ENCODE measurements at regions not wholly inside any gene's neighbourhood (a gene's known extent, or its start where the extent isn't known, plus 50 kb on each side); places are given as distances from the start of the nearest gene placed in this dataset.

DNA sequence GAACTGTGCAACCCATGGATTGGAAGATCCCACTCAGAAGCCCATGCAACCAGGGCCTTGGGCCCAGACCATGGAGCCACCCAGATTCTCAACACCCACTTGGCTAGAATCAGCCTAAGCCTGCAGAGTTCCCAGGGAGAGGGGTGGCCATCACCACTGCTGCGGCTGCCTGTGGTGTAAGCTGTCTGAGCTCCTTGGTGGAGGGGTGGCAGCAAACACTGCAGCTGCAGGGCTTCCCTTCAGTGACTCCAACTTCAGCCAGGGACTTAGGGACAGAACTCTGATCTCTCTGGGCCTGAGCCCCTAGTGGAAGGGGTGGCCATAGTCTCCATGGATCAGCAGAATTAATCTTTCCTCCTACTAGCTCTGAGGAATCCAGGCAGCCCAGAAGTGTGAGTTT is 72.5 kb downstream of the RAD51AP2 start (continued):
- TF ChIP-seq ATF2 (IDR thresholded peaks at IDR 0.05; ENCODE audit: low read length) (no peak), SREBF2 (IDR thresholded peaks at IDR 0.05; ENCODE audit: low read length) (no peak), DPF2 (IDR thresholded peaks at IDR 0.05) (no peak), IKZF1 (conservative IDR thresholded peaks at IDR 0.05) (no peak), TAF1 (IDR thresholded peaks at IDR 0.05; ENCODE audit: borderline replicate concordance, low read depth, low read length) (no peak), SUPT20H (IDR thresholded peaks at IDR 0.05; ENCODE audit: borderline replicate concordance, control insufficient read depth, low read depth, low read length) (no peak), SUZ12 (IDR thresholded peaks at IDR 0.05; ENCODE audit: unreplicated experiment) (no peak)
- TF ChIP-seq, protein P1, sequence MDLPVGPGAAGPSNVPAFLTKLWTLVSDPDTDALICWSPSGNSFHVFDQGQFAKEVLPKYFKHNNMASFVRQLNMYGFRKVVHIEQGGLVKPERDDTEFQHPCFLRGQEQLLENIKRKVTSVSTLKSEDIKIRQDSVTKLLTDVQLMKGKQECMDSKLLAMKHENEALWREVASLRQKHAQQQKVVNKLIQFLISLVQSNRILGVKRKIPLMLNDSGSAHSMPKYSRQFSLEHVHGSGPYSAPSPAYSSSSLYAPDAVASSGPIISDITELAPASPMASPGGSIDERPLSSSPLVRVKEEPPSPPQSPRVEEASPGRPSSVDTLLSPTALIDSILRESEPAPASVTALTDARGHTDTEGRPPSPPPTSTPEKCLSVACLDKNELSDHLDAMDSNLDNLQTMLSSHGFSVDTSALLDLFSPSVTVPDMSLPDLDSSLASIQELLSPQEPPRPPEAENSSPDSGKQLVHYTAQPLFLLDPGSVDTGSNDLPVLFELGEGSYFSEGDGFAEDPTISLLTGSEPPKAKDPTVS (IDR thresholded peaks at IDR 0.05; ENCODE audit: low read depth, low read length), result no peak

- no peak overlapping the region for H3K27ac ChIP-seq (ENCODE audit: control insufficient read depth, insufficient read depth)
- POLR2A ChIA-PET, result interaction anchor here (1.1 kb wide), 1 partner anchor 618 kb away, joined by 4 read pairs; no protein-coding TSS in a partner anchor
- ATAC-seq, result no peak
- no peak overlapping the region for H3K9ac ChIP-seq (ENCODE audit: control insufficient read depth, insufficient read depth, low read length)
- SMC1A ChIA-PET (ENCODE audit: uncharacterized antibody, unreplicated experiment), result no interaction called here
- no peaks in the 10 kb centered on the region for H3K79me2 ChIP-seq (ENCODE audit: control insufficient read depth, insufficient read depth, low read length)
- H4K20me1 ChIP-seq (ENCODE audit: control insufficient read depth, insufficient read depth), result no peaks in the 10 kb centered on the region
- H3K36me3 ChIP-seq (ENCODE audit: control insufficient read depth in 2 of 2, insufficient read depth in 2 of 2, low read length in 1 of 2), result no peaks in the 10 kb centered on the region
- in situ Hi-C loops (cut with MboI) (no loop called here), intact Hi-C loops (cut with micrococcal nuclease; ENCODE audit: unreplicated experiment) (no loop called here)
- RAD21 ChIA-PET (ENCODE audit: unreplicated experiment), result no interaction called here
- 0% methylated on average over 2 of the region's 2 CpGs for WGBS (ENCODE audit: insufficient coverage, insufficient replicate concordance, low lambda C conversion rate, missing lambda C conversion rate)
- no peak overlapping the region for H3K4me2 ChIP-seq (ENCODE audit: control insufficient read depth, insufficient read depth)
- H2AFZ ChIP-seq (ENCODE audit: control insufficient read depth, low read depth, low read length), result no peak overlapping the region
- no peaks in the 10 kb centered on the region for H3K9me3 ChIP-seq (replicated peaks; ENCODE audit: control insufficient read depth, insufficient read depth, low read length)
- CTCF ChIA-PET, result no interaction called here
- no peak for TF ChIP-seq NFYA (IDR thresholded peaks at IDR 0.05; ENCODE audit: borderline replicate concordance, low read depth, low read length)
- no peaks in the 10 kb centered on the region for H3K27me3 ChIP-seq (replicated peaks in 1 of 2; ENCODE audit: control insufficient read depth in 2 of 2, insufficient read depth in 2 of 2, low read length in 1 of 2)
- no TSS peak for BruUV-seq (replicated peaks)
- FAIRE-seq, result no peak
- no peaks in the 10 kb centered on the region for H3K4me1 ChIP-seq (ENCODE audit: control insufficient read depth, insufficient read depth, low read length)
- DNase-seq (ENCODE audit: low read depth, low spot score), result no peak
- H3K4me3 ChIP-seq, result no peak overlapping the region
Measured at GRCh38 chr2:17442334-17442733, 75.9 kb downstream of the RAD51AP2 start.
